GM23248 (cell line): ENCODE measurements at regions not wholly inside any gene's neighbourhood (a gene's known extent, or its start where the extent isn't known, plus 50 kb on each side); places are given as distances from the start of the nearest gene placed in this dataset.
"Not testable (repeated sequence)": the region's sequence is repeated elsewhere in the genome, so short reads cannot be mapped to it uniquely, and the experiment has no call there.

ENCODE experiments used
- DNase-seq: peaks from one replicate; pipeline ENCODE4 v3.0.0-alpha.2; 2015
- H2AFZ ChIP-seq: fragments of 200-600 bp; sonication (generic); 2 replicates; pipeline ENCODE4 v1.6.1; 2016; ENCODE audit warnings: antibody characterized with exemption
- H3F3A ChIP-seq: fragments of 200-600 bp; sonication (generic); 2 replicates; pipeline ENCODE4 v1.6.1; 2016; ENCODE audit warnings: mild to moderate bottlenecking, antibody characterized with exemption, mixed run types; ENCODE audit not compliant: insufficient read depth
- H3K27ac ChIP-seq: fragments of 200-600 bp; sonication (generic); 2 replicates; pipeline ENCODE4 v1.5.1; 2016; ENCODE audit warnings: mild to moderate bottlenecking
- H3K27me3 ChIP-seq: fragments of 200-600 bp; sonication (generic); replicated peaks from 2 replicates; pipeline ENCODE4 v1.6.1; 2016; ENCODE audit warnings: mild to moderate bottlenecking; ENCODE audit not compliant: insufficient read depth
- H3K36me3 ChIP-seq: fragments of 200-600 bp; sonication (generic); 2 replicates; pipeline ENCODE4 v1.6.1; 2016; ENCODE audit warnings: low read depth, mild to moderate bottlenecking
- H3K4me1 ChIP-seq: fragments of 200-600 bp; sonication (generic); 2 replicates; pipeline ENCODE4 v1.6.1; 2016; ENCODE audit warnings: mild to moderate bottlenecking; ENCODE audit not compliant: insufficient read depth
- H3K4me2 ChIP-seq: fragments of 200-600 bp; sonication (generic); one replicate; pipeline ENCODE4 v1.6.1; 2016; ENCODE audit warnings: mild to moderate bottlenecking; ENCODE audit not compliant: unreplicated experiment
- H3K4me3 ChIP-seq: fragments of 200-600 bp; sonication (generic); 2 replicates; pipeline ENCODE4 v1.5.1; 2016; ENCODE audit warnings: mild to moderate bottlenecking
- H3K79me2 ChIP-seq: fragments of 200-600 bp; sonication (generic); 2 replicates; pipeline ENCODE4 v1.6.1; 2016; ENCODE audit warnings: mild to moderate bottlenecking; ENCODE audit not compliant: insufficient read depth
- H3K9ac ChIP-seq: fragments of 200-600 bp; sonication (generic); 2 replicates; pipeline ENCODE4 v1.6.1; 2016; ENCODE audit warnings: mild to moderate bottlenecking
- H3K9me2 ChIP-seq: fragments of 200-600 bp; sonication (generic); 2 replicates; pipeline ENCODE4 v1.6.1; 2016; ENCODE audit warnings: mixed run types, mild to moderate bottlenecking, moderate library complexity; ENCODE audit not compliant: insufficient read depth
- H3K9me3 ChIP-seq: fragments of 200-600 bp; sonication (generic); one replicate; pipeline ENCODE4 v1.6.1; 2017; ENCODE audit warnings: low read depth
- H4K20me1 ChIP-seq: fragments of 200-600 bp; sonication (generic); 2 replicates; pipeline ENCODE4 v1.6.0; 2016; ENCODE audit not compliant: insufficient read depth
- EZH2 ChIP-seq: fragments of 200-600 bp; sonication (generic); IDR thresholded peaks from 2 replicates; pipeline ENCODE4 v1.6.1; 2018; ENCODE audit warnings: antibody characterized with exemption, mild to moderate bottlenecking; ENCODE audit not compliant: insufficient read depth, poor library complexity, severe bottlenecking
- EZH2phosphoT487 ChIP-seq: fragments of 200-600 bp; sonication (generic); IDR thresholded peaks from 2 replicates; pipeline ENCODE4 v1.6.1; 2018; ENCODE audit warnings: antibody characterized with exemption, moderate library complexity, mild to moderate bottlenecking, low read depth; ENCODE audit not compliant: insufficient read depth
- WGBS, 2 experiments: methylation state at CpG; one replicate each; pipeline ENCODE4 v1.1.6; 2015 to 2017; ENCODE audit warnings: low lambda C conversion rate in 2 of 2, low coverage in 1 of 2; ENCODE audit errors: missing lambda C conversion rate in 2 of 2; 5-methylcytosine and 5-hydroxymethylcytosine counted together
- in situ Hi-C: fragments of 300-500 bp; cut with MboI; formaldehyde crosslinking; loops from 2 replicates; pipeline ENCODE4 v1.15.0; 2020

GRCh38 chrX:28127662-28128061 lies 146.4 kb upstream of the DCAF8L1 start:
- no peaks in the 10 kb centered on the region for H3K9me2 ChIP-seq
- DNase-seq, result no peak
- no peaks in the 10 kb centered on the region for H3K27me3 ChIP-seq
- in situ Hi-C loops, result no loop called here
- H3K27ac ChIP-seq, result no peak overlapping the region
- no peak overlapping the region for H2AFZ ChIP-seq
- TF ChIP-seq EZH2, result no peak
- no peak for TF ChIP-seq EZH2phosphoT487
- no peak overlapping the region for H3K4me2 ChIP-seq
- H3K4me3 ChIP-seq, result no peak overlapping the region
- 7 to 18% methylated on average over 3 of the region's 3 CpGs for WGBS, 2 experiments
- no peaks in the 10 kb centered on the region for H3K4me1 ChIP-seq
- H3K79me2 ChIP-seq, result no peaks in the 10 kb centered on the region
- no peaks in the 10 kb centered on the region for H3K36me3 ChIP-seq
- H3F3A ChIP-seq, result no peaks in the 10 kb centered on the region
- no peaks in the 10 kb centered on the region for H4K20me1 ChIP-seq
- no peaks in the 10 kb centered on the region for H3K9me3 ChIP-seq
- no peak overlapping the region for H3K9ac ChIP-seq

DNA sequence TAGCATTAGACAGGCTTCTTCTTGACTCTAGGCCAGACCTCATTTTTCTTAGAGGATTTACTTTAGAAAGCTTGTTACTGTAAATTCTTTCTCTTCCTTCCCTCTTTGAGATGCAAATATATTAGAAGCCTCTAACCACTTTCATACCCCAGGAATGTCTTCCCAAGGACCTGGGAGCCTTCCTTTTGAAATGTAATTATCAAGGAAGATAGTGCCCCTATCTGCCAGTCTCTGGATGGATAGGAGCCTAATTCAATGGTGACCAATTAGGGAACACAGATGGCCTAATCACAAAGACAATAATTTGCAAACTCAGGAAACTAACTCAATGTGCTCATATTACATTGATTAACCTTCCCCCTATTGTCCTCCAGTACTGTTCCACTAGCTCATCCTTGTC lies 145.6 kb upstream of the DCAF8L1 start:
- Histone ChIP-seq H3K27ac (no peak overlapping the region), H3K9ac (no peak overlapping the region), H3F3A (no peaks in the 10 kb centered on the region), H3K9me3 (no peaks in the 10 kb centered on the region), H2AFZ (no peak overlapping the region), H3K4me3 (no peak overlapping the region), H3K36me3 (no peaks in the 10 kb centered on the region), H3K9me2 (no peaks in the 10 kb centered on the region), H3K27me3 (no peaks in the 10 kb centered on the region), H3K4me2 (no peak overlapping the region), H4K20me1 (no peaks in the 10 kb centered on the region), H3K4me1 (no peaks in the 10 kb centered on the region), H3K79me2 (no peaks in the 10 kb centered on the region)
- no peak for TF ChIP-seq EZH2phosphoT487
- TF ChIP-seq EZH2, result no peak
- in situ Hi-C loops, result no loop called here
- DNase-seq, result no peak

- WGBS, 2 experiments, result 20 to 26% methylated on average over 2 of the region's 2 CpGs
- no peak for DNase-seq
- in situ Hi-C loops, result no loop called here
- no peaks in the 10 kb centered on the region for H3K4me1 ChIP-seq
- no peaks in the 10 kb centered on the region for H3F3A ChIP-seq
- no peak overlapping the region for H3K4me3 ChIP-seq
- no peak overlapping the region for H3K27ac ChIP-seq
- no peaks in the 10 kb centered on the region for H3K9me3 ChIP-seq
- H3K9ac ChIP-seq, result no peak overlapping the region
- TF ChIP-seq EZH2 (no peak), EZH2phosphoT487 (no peak)
- no peaks in the 10 kb centered on the region for H3K79me2 ChIP-seq
- no peaks in the 10 kb centered on the region for H4K20me1 ChIP-seq
- H2AFZ ChIP-seq, result no peak overlapping the region
- H3K9me2 ChIP-seq, result no peaks in the 10 kb centered on the region
- H3K4me2 ChIP-seq, result no peak overlapping the region
- H3K36me3 ChIP-seq, result no peaks in the 10 kb centered on the region
- H3K27me3 ChIP-seq, result no peaks in the 10 kb centered on the region
These were observed 143.2 kb upstream of the DCAF8L1 start for GRCh38 chrX:28124416-28124815.

DNA sequence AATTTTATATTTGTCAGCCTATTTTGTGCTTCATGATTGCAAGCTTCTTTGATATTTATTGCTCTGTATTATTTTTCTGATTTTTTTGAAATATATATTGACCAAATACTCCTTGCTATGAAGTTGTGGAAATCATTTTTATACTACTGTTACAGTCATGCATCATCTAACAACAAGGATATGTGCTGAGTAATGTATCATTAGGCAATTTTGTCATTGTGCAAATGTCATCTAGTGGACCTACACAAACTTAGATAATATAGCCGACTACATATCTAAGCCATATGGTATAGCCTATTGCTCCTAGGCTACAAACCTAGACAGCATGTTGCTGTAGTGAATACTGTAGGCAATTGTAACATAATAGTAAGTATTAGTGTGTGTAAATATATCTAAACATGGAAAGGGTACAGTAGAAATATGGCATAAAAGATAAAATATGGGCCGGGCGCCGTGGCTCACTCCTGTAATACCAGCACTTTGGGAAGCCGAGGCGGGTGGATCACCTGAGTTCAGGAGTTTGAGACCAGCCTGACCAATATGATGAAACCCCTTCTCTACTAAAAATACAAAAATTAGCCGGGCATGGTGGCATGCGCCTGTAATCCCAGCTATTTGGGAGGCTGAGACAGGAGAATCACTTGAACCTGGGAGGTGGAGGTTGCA lies 139.5 kb upstream of the DCAF8L1 start:
- H3K36me3 ChIP-seq, H3K9me3 ChIP-seq, in situ Hi-C loops, H3K27me3 ChIP-seq, H3K9me2 ChIP-seq, H3K79me2 ChIP-seq, H4K20me1 ChIP-seq, H3F3A ChIP-seq, H3K27ac ChIP-seq, H3K4me2 ChIP-seq, DNase-seq, H3K4me3 ChIP-seq, H3K4me1 ChIP-seq, H2AFZ ChIP-seq, H3K9ac ChIP-seq: not testable (repeated sequence)
- 68 to 89% methylated on average over 1 to 8 of the region's 8 CpGs for WGBS, 2 experiments

- Histone ChIP-seq H3K9me3 (no peaks in the 10 kb centered on the region), H3K4me1 (no peaks in the 10 kb centered on the region), H3K4me3 (no peak overlapping the region), H3K9ac (no peak overlapping the region), H3K9me2 (no peaks in the 10 kb centered on the region), H3K27me3 (no peaks in the 10 kb centered on the region), H2AFZ (no peak overlapping the region), H4K20me1 (no peaks in the 10 kb centered on the region), H3K36me3 (no peaks in the 10 kb centered on the region), H3K27ac (no peak overlapping the region), H3K4me2 (no peak overlapping the region), H3F3A (no peaks in the 10 kb centered on the region), H3K79me2 (no peaks in the 10 kb centered on the region)
- WGBS, 2 experiments, result 17 to 21% methylated on average over 4 of the region's 4 CpGs
- in situ Hi-C loops, result no loop called here
- no peak for TF ChIP-seq EZH2
- no peak for TF ChIP-seq EZH2phosphoT487
- DNase-seq, result no peak
These were observed 138.8 kb upstream of the DCAF8L1 start for GRCh38 chrX:28120072-28120471.
